GM12878 (cell line): ENCODE measurements at regions not wholly inside any gene's neighbourhood (a gene's known extent, or its start where the extent isn't known, plus 50 kb on each side); places are given as distances from the start of the nearest gene placed in this dataset.

Experiments used
- ATAC-seq: fragments of 200-7000 bp; cut with Tn5 transposase; 3 replicates; pipeline ENCODE4 v1.9.1; 2020; ENCODE audit warnings: mild to moderate bottlenecking, moderate library complexity
- BruUV-seq: library from RNA; stranded (reverse); fragments of 400-500 nt; replicated peaks from 2 replicates; lab custom pipeline; 2021; lab: Mats Ljungman, UMichigan
- CTCF ChIA-PET: fragments of 300-600 bp; sonication (Branson Sonifier 250); formaldehyde crosslinking; extraction: SDS; loops from one replicate; lab custom pipeline; 2021; ENCODE audit warnings: inconsistent platforms; lab: Yijun Ruan, JAX
- POLR2A ChIA-PET: fragments of 350-600 bp; formaldehyde crosslinking; extraction: SDS; loops from one replicate; lab custom pipeline; 2021; ENCODE audit warnings: inconsistent platforms; lab: Charles Lee
- RAD21 ChIA-PET: fragments of 300-600 bp; sonication (Branson Sonifier 250); formaldehyde crosslinking; loops from one replicate; lab custom pipeline; 2023; ENCODE audit warnings: antibody characterized with exemption; ENCODE audit not compliant: unreplicated experiment; lab: Charles Lee
- SMC1A ChIA-PET: fragments of 300-600 bp; sonication (Branson Sonifier 250); formaldehyde crosslinking; loops from one replicate; lab custom pipeline; 2023; ENCODE audit not compliant: unreplicated experiment, uncharacterized antibody; lab: Charles Lee
- DNase-seq: peaks from one replicate; pipeline ENCODE4 v3.0.0-alpha.2; 2011; ENCODE audit warnings: low read depth, low spot score
- FAIRE-seq: peaks from 3 replicates; lab custom pipeline; 2011; peaks lifted over from hg19 to GRCh38; lab: Jason Lieb, UNC
- H2AFZ ChIP-seq: 2 replicates; pipeline ENCODE4 v1.6.0; 2011; ENCODE audit warnings: low read depth, low read length, control low read depth; ENCODE audit not compliant: control insufficient read depth
- H3K27ac ChIP-seq: 2 replicates; pipeline ENCODE4 v1.5.1; 2011; ENCODE audit warnings: control low read depth; ENCODE audit not compliant: control insufficient read depth, insufficient read depth
- H3K27me3 ChIP-seq, 2 experiments: replicated peaks in 1 of 2; 2 replicates each; pipeline versions ENCODE4 v1.6.0 to v1.6.1; 2011; ENCODE audit warnings: low read length in 1 of 2; ENCODE audit not compliant: control insufficient read depth in 2 of 2, insufficient read depth in 2 of 2
- H3K36me3 ChIP-seq, 2 experiments: 2 replicates each; pipeline ENCODE4 v1.5.1; 2011; ENCODE audit warnings: low read length in 1 of 2; ENCODE audit not compliant: control insufficient read depth in 2 of 2, insufficient read depth in 2 of 2
- H3K4me1 ChIP-seq: 2 replicates; pipeline ENCODE4 v1.6.1; 2011; ENCODE audit warnings: mild to moderate bottlenecking, low read length, moderate library complexity, mixed read lengths; ENCODE audit not compliant: control insufficient read depth, insufficient read depth
- H3K4me2 ChIP-seq: 2 replicates; pipeline ENCODE4 v1.6.0; 2011; ENCODE audit warnings: control low read depth; ENCODE audit not compliant: control insufficient read depth, insufficient read depth
- H3K4me3 ChIP-seq: fragments of 200-600 bp; sonication (generic); 2 replicates; pipeline ENCODE4 v1.5.1; 2016
- H3K79me2 ChIP-seq: 2 replicates; pipeline ENCODE4 v1.6.0; 2011; ENCODE audit warnings: low read length; ENCODE audit not compliant: control insufficient read depth, insufficient read depth
- H3K9ac ChIP-seq: 2 replicates; pipeline ENCODE4 v1.8.0; 2011; ENCODE audit warnings: low read length, control low read depth, mixed read lengths; ENCODE audit not compliant: control insufficient read depth, insufficient read depth
- H3K9me3 ChIP-seq: replicated peaks from 3 replicates; pipeline ENCODE4 v1.5.1; 2011; ENCODE audit warnings: mild to moderate bottlenecking, low read length; ENCODE audit not compliant: control insufficient read depth, insufficient read depth
- H4K20me1 ChIP-seq: 2 replicates; pipeline ENCODE4 v1.6.0; 2011; ENCODE audit not compliant: control insufficient read depth, insufficient read depth
- CBFB ChIP-seq: IDR thresholded peaks from 2 replicates; pipeline ENCODE4 v1.6.1; 2016; ENCODE audit warnings: antibody characterized with exemption, low read depth
- CEBPB ChIP-seq, 2 experiments: fragments of 150-350 bp in 1 of 2; IDR thresholded peaks; 2 replicates each; pipeline ENCODE4 v1.6.1; 2012 to 2014; ENCODE audit warnings: low read depth in 2 of 2, low read length in 2 of 2, borderline replicate concordance in 1 of 2, inconsistent platforms in 1 of 2
- FOS ChIP-seq: IDR thresholded peaks from 3 replicates; pipeline ENCODE4 v1.6.1; 2011; ENCODE audit warnings: borderline replicate concordance; ENCODE audit not compliant: insufficient read length; ENCODE audit errors: extremely low read depth
- FOXK2 ChIP-seq: fragments of 450-650 bp; IDR thresholded peaks from 2 replicates; pipeline ENCODE4 v1.6.1; 2017; ENCODE audit warnings: mild to moderate bottlenecking, moderate library complexity
- IKZF2 ChIP-seq, 2 experiments: fragments of 450-650 bp; IDR thresholded peaks; 2 replicates each; pipeline ENCODE4 v1.6.1; 2017; ENCODE audit warnings: mild to moderate bottlenecking in 2 of 2, moderate library complexity in 2 of 2
- SUPT20H ChIP-seq: IDR thresholded peaks from 2 replicates; pipeline ENCODE4 v1.6.1; 2011; ENCODE audit warnings: low read depth, mild to moderate bottlenecking, low read length, moderate library complexity, borderline replicate concordance; ENCODE audit not compliant: control insufficient read depth
- WGBS: methylation state at CpG from one replicate; pipeline ENCODE4 v1.1.6; 2016; ENCODE audit warnings: low lambda C conversion rate; ENCODE audit not compliant: insufficient replicate concordance, insufficient coverage; ENCODE audit errors: missing lambda C conversion rate; 5-methylcytosine and 5-hydroxymethylcytosine counted together
- in situ Hi-C: fragments of 300-500 bp; cut with MboI; formaldehyde crosslinking; loops from 9 replicates; pipeline ENCODE4 v1.14.3; 2018; ENCODE audit warnings: mixed read lengths
- intact Hi-C: fragments of 100-400 bp; cut with micrococcal nuclease; formaldehyde crosslinking; loops from one replicate; pipeline ENCODE4 v1.14.2; 2022; ENCODE audit not compliant: unreplicated experiment
- TF ChIP-seq, protein P1 (sequence below): IDR thresholded peaks from 2 replicates; pipeline ENCODE4 v1.6.1; 2011; ENCODE audit warnings: borderline replicate concordance, low read depth, mild to moderate bottlenecking, moderate library complexity, low read length; ENCODE audit not compliant: insufficient read depth, poor library complexity, severe bottlenecking
- TF ChIP-seq, protein P2 (sequence below): IDR thresholded peaks from 2 replicates; pipeline ENCODE4 v1.6.1; 2011; ENCODE audit warnings: low read depth, low read length, improper control_type of control experiment, borderline replicate concordance

DNA sequence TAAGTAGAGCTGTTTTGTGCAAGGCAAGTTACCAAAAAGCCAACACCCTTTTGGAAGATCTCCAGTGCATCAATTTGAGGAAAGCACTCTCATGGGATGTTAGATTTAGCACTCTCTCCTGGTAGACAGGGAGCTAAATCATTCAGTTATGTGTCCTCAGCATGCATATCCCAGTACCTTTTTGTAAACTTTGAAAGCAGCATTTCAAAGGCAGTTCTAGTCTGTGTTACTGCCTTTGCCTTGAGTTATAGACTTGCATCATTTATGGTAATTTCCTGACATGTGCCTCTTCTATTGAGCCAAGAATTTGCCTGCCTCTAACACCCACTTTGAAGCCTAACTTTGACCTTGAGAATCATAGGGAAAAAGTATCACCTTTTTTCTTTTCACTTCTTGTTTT, 120.6 kb downstream of the KIF4B start (continued):
- no peak for TF ChIP-seq CEBPB (IDR thresholded peaks at IDR 0.05; ENCODE audit: borderline replicate concordance in 1 of 2, low read depth in 2 of 2, low read length in 2 of 2)
- no peak for TF ChIP-seq FOS
- TF ChIP-seq, protein P1, sequence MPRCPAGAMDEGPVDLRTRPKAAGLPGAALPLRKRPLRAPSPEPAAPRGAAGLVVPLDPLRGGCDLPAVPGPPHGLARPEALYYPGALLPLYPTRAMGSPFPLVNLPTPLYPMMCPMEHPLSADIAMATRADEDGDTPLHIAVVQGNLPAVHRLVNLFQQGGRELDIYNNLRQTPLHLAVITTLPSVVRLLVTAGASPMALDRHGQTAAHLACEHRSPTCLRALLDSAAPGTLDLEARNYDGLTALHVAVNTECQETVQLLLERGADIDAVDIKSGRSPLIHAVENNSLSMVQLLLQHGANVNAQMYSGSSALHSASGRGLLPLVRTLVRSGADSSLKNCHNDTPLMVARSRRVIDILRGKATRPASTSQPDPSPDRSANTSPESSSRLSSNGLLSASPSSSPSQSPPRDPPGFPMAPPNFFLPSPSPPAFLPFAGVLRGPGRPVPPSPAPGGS = no peak
- TF ChIP-seq IKZF2 (IDR thresholded peaks at IDR 0.05) = no peak
- TF ChIP-seq FOXK2 = no peak
- TF ChIP-seq, protein P2, sequence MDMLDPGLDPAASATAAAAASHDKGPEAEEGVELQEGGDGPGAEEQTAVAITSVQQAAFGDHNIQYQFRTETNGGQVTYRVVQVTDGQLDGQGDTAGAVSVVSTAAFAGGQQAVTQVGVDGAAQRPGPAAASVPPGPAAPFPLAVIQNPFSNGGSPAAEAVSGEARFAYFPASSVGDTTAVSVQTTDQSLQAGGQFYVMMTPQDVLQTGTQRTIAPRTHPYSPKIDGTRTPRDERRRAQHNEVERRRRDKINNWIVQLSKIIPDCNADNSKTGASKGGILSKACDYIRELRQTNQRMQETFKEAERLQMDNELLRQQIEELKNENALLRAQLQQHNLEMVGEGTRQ = no peak

DNA sequence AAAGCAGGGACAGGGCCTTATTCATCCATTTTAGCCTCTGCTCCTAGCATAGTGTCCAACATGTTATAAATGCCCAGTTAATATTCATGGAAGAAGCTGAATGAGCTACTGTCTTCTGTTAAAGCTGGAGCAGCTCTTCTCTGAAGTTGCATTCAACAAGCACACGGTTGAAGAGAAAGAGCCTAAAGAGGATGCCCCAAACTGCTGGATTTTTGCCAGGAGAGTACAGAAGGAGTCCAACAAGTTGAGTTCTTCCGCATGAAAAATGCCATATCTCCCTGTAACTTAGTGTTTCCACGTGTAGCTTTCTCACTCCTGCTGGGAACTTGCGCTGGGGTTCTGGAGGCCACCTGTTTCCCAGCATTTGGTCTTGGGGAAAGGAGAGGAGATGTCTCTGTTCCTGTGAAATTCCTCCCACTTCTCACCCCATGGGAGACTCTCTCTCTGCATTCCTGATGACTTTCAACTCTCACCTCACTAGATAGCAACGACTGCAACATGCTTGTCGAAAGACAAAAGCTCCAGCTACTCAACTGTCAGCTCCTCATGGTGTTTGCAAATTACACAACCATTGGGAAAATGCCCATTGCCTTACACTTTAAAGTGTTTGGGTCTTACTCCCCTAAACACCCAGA, 122.8 kb downstream of the KIF4B start:
- Histone ChIP-seq H3K36me3 (no peaks in the 10 kb centered on the region), H3K79me2 (no peaks in the 10 kb centered on the region), H2AFZ (no peak overlapping the region), H3K9me3 (no peaks in the 10 kb centered on the region), H3K4me2 (no peak overlapping the region), H3K4me1 (no peaks in the 10 kb centered on the region), H4K20me1 (no peaks in the 10 kb centered on the region), H3K27me3 (no peaks in the 10 kb centered on the region), H3K4me3 (no peak overlapping the region), H3K9ac (no peak overlapping the region), H3K27ac (no peak overlapping the region)
- in situ Hi-C loops (no loop called here), intact Hi-C loops (loop anchor here (5.0 kb wide), 1 partner anchor 1996 kb away; no protein-coding TSS in a partner anchor)
- TF ChIP-seq SUPT20H = no peak
- no peak for TF ChIP-seq CBFB
- no TSS peak for BruUV-seq
- SMC1A ChIA-PET = interaction anchor here (1.0 kb wide), 1 partner anchor 13 kb away, joined by 3 read pairs; no protein-coding TSS in a partner anchor
- RAD21 ChIA-PET = interaction anchor here (0.5 kb wide), 1 partner anchor 10 kb away, joined by 3 read pairs; no protein-coding TSS in a partner anchor
- ATAC-seq (no peak), FAIRE-seq (no peak), DNase-seq (no peak)
- POLR2A ChIA-PET = no interaction called here
- CTCF ChIA-PET = interaction anchor here (0.8 to 2.2 kb wide), 2 partner anchors 9 to 10 kb away, joined by 3 to 7 read pairs; no protein-coding TSS in a partner anchor
- WGBS = 10% methylated on average over 6 of the region's 6 CpGs
